GM23338 (cell line): ENCODE measurements at regions not wholly inside any gene's neighbourhood (a gene's known extent, or its start where the extent isn't known, plus 50 kb on each side); places are given as distances from the start of the nearest gene placed in this dataset.

ENCODE experiments used
- ATAC-seq: fragments of 200-7000 bp; cut with Tn5 transposase; 3 replicates; pipeline ENCODE4 v1.9.1; 2020
- DNase-seq: peaks from one replicate; pipeline ENCODE4 v3.0.0-alpha.2; 2015; ENCODE audit warnings: low spot score
- H2AFZ ChIP-seq: fragments of 200-600 bp; sonication (generic); 2 replicates; pipeline ENCODE4 v1.8.0; 2016; ENCODE audit warnings: antibody characterized with exemption, mild to moderate bottlenecking, moderate library complexity
- H3F3A ChIP-seq: fragments of 200-600 bp; sonication (generic); replicated peaks from 2 replicates; pipeline ENCODE4 v1.8.0; 2017; ENCODE audit warnings: antibody characterized with exemption, mixed run types, low read depth
- H3K27ac ChIP-seq: fragments of 200-600 bp; sonication (generic); 2 replicates; pipeline ENCODE4 v1.6.1; 2016; ENCODE audit warnings: low read depth
- H3K27me3 ChIP-seq: fragments of 200-600 bp; sonication (generic); 2 replicates; pipeline ENCODE4 v1.8.0; 2016; ENCODE audit warnings: mild to moderate bottlenecking, mixed run types, moderate library complexity; ENCODE audit not compliant: insufficient read depth
- H3K36me3 ChIP-seq: fragments of 200-600 bp; sonication (generic); 2 replicates; pipeline ENCODE4 v1.8.0; 2016; ENCODE audit warnings: mild to moderate bottlenecking; ENCODE audit not compliant: insufficient read depth
- H3K4me1 ChIP-seq: fragments of 200-600 bp; sonication (generic); 2 replicates; pipeline ENCODE4 v1.8.0; 2016; ENCODE audit warnings: mild to moderate bottlenecking, moderate library complexity; ENCODE audit not compliant: insufficient read depth
- H3K4me2 ChIP-seq: fragments of 200-600 bp; sonication (generic); 2 replicates; pipeline ENCODE4 v1.7.1; 2017; ENCODE audit warnings: mixed run types
- H3K4me3 ChIP-seq: fragments of 200-600 bp; sonication (generic); 2 replicates; pipeline ENCODE4 v1.6.1; 2016; ENCODE audit warnings: mixed run types
- H3K79me2 ChIP-seq: fragments of 200-600 bp; sonication (generic); replicated peaks from 2 replicates; pipeline ENCODE4 v1.8.0; 2017; ENCODE audit warnings: mild to moderate bottlenecking; ENCODE audit not compliant: insufficient read depth
- H3K9me2 ChIP-seq: fragments of 200-600 bp; sonication (generic); 2 replicates; pipeline ENCODE4 v1.8.0; 2017; ENCODE audit not compliant: insufficient read depth
- H4K20me1 ChIP-seq: fragments of 200-600 bp; sonication (generic); replicated peaks from 2 replicates; pipeline ENCODE4 v1.8.0; 2017; ENCODE audit warnings: mild to moderate bottlenecking; ENCODE audit not compliant: insufficient read depth
- H3K27ac Mint-ChIP-seq: 2 replicates; pipeline ENCODE4 v1.8.0; 2020; ENCODE audit warnings: inconsistent platforms, mild to moderate bottlenecking, moderate library complexity, mixed read lengths
- H3K27me3 Mint-ChIP-seq: 3 replicates; pipeline ENCODE4 v1.8.0; 2022; ENCODE audit warnings: low read depth, mild to moderate bottlenecking, moderate library complexity, mixed read lengths, inconsistent platforms; ENCODE audit not compliant: insufficient read depth, poor library complexity
- H3K36me3 Mint-ChIP-seq: 3 replicates; pipeline ENCODE4 v1.8.0; 2021; ENCODE audit warnings: low read depth, mild to moderate bottlenecking, inconsistent platforms, moderate library complexity, mixed read lengths
- H3K4me1 Mint-ChIP-seq: 3 replicates; pipeline ENCODE4 v1.8.0; 2020; ENCODE audit warnings: mild to moderate bottlenecking, inconsistent platforms, mixed read lengths
- H3K4me3 Mint-ChIP-seq: 3 replicates; pipeline ENCODE4 v1.8.0; 2021; ENCODE audit warnings: moderate library complexity, mild to moderate bottlenecking, inconsistent platforms, mixed read lengths
- H3K9me3 Mint-ChIP-seq: 3 replicates; pipeline ENCODE4 v1.8.0; 2020; ENCODE audit warnings: moderate library complexity, mild to moderate bottlenecking, inconsistent platforms, mixed read lengths
- EZH2 ChIP-seq: fragments of 200-600 bp; sonication (generic); IDR thresholded peaks from one replicate; pipeline ENCODE4 v1.8.0; 2017; ENCODE audit warnings: antibody characterized with exemption, mild to moderate bottlenecking, low read depth; ENCODE audit not compliant: unreplicated experiment
- EZH2phosphoT487 ChIP-seq: fragments of 200-600 bp; sonication (generic); IDR thresholded peaks from one replicate; pipeline ENCODE4 v1.8.1; 2018; ENCODE audit warnings: antibody characterized with exemption; ENCODE audit not compliant: unreplicated experiment
- JUNB ChIP-seq: IDR thresholded peaks from one replicate; pipeline ENCODE4 v1.6.1; 2016; ENCODE audit warnings: antibody characterized with exemption; ENCODE audit not compliant: unreplicated experiment
- NANOG ChIP-seq: IDR thresholded peaks from 2 replicates; pipeline ENCODE4 v1.6.1; 2016; ENCODE audit warnings: antibody characterized with exemption, borderline replicate concordance
- POLR2AphosphoS5 ChIP-seq: IDR thresholded peaks from 2 replicates; pipeline ENCODE4 v1.6.1; 2016; ENCODE audit warnings: antibody characterized with exemption, low read depth
- STAT1 ChIP-seq: IDR thresholded peaks from one replicate; pipeline ENCODE4 v1.6.1; 2016; ENCODE audit warnings: antibody characterized with exemption; ENCODE audit not compliant: unreplicated experiment
- ZNF114 ChIP-seq: fragments of 250-450 bp; sonication (Bioruptor Pico); IDR thresholded peaks from 2 replicates; pipeline ENCODE4 v1.5.0; 2020; ENCODE audit warnings: mild to moderate bottlenecking, moderate library complexity
- ZNF331 ChIP-seq: fragments of 250-450 bp; sonication (Bioruptor Pico); IDR thresholded peaks from 2 replicates; pipeline ENCODE4 v1.5.0; 2020; ENCODE audit warnings: low read depth, mild to moderate bottlenecking, moderate library complexity
- TF ChIP-seq, protein P1 (sequence below), 2 experiments: fragments of 200-600 bp in 1 of 2; sonication (generic) in 1 of 2; conservative IDR thresholded peaks; 2 replicates each; pipeline versions ENCODE4 v1.5.1 to v1.6.1; 2016 to 2017; ENCODE audit warnings: antibody characterized with exemption in 2 of 2, low read depth in 2 of 2, mild to moderate bottlenecking in 2 of 2, moderate library complexity in 1 of 2
- TF ChIP-seq, protein P2 (sequence below): IDR thresholded peaks from 2 replicates; pipeline ENCODE4 v1.6.1; 2016; ENCODE audit warnings: antibody characterized with exemption
- TF ChIP-seq, protein P3 (sequence below): fragments of 250-450 bp; sonication (Bioruptor Pico); IDR thresholded peaks from 2 replicates; pipeline ENCODE4 v1.5.0; 2020; ENCODE audit warnings: mild to moderate bottlenecking, moderate library complexity
- TF ChIP-seq, protein P4 (sequence below): IDR thresholded peaks from one replicate; pipeline ENCODE4 v1.6.1; 2018; ENCODE audit warnings: antibody characterized with exemption; ENCODE audit not compliant: unreplicated experiment

DNA sequence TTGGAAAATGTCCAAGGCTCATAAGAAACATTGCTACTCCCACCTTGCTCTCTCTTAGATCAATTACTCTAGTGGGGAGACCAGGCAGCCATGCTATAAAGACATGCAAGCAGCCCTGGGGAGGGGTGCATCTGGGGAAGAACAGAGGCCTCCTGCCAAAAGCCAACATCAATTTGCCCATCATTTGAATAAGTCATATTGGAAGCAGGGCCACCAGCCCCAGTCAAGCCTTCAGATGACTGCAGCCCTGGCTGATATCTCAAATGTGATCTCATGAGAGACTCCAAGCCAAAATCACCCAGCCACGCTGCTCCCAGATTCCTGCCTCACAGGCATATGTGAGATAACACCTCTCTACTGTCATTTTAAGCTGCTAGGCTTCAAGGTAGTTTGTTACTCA, 157.5 kb upstream of the PDE1C start:
- H3F3A ChIP-seq: no peaks in the 10 kb centered on the region
- no peak overlapping the region for H3K27ac Mint-ChIP-seq
- no peaks in the 10 kb centered on the region for H3K4me1 ChIP-seq
- H3K36me3 Mint-ChIP-seq: no peaks in the 10 kb centered on the region
- no peak overlapping the region for H3K4me2 ChIP-seq
- H2AFZ ChIP-seq: no peak overlapping the region
- H3K27me3 Mint-ChIP-seq: peaks cover 1% of the 10 kb centered on the region
- TF ChIP-seq POLR2AphosphoS5 (no peak), EZH2phosphoT487 (no peak), ZNF114 (CRISPR knock-in tag) (no peak), EZH2 (no peak), JUNB (no peak), STAT1 (no peak), ZNF331 (CRISPR knock-in tag) (no peak), NANOG (no peak)
- TF ChIP-seq, protein P1, sequence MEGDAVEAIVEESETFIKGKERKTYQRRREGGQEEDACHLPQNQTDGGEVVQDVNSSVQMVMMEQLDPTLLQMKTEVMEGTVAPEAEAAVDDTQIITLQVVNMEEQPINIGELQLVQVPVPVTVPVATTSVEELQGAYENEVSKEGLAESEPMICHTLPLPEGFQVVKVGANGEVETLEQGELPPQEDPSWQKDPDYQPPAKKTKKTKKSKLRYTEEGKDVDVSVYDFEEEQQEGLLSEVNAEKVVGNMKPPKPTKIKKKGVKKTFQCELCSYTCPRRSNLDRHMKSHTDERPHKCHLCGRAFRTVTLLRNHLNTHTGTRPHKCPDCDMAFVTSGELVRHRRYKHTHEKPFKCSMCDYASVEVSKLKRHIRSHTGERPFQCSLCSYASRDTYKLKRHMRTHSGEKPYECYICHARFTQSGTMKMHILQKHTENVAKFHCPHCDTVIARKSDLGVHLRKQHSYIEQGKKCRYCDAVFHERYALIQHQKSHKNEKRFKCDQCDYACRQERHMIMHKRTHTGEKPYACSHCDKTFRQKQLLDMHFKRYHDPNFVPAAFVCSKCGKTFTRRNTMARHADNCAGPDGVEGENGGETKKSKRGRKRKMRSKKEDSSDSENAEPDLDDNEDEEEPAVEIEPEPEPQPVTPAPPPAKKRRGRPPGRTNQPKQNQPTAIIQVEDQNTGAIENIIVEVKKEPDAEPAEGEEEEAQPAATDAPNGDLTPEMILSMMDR (conservative IDR thresholded peaks at IDR 0.05; ENCODE audit: low read depth in 2 of 2): no peak
- TF ChIP-seq, protein P2, sequence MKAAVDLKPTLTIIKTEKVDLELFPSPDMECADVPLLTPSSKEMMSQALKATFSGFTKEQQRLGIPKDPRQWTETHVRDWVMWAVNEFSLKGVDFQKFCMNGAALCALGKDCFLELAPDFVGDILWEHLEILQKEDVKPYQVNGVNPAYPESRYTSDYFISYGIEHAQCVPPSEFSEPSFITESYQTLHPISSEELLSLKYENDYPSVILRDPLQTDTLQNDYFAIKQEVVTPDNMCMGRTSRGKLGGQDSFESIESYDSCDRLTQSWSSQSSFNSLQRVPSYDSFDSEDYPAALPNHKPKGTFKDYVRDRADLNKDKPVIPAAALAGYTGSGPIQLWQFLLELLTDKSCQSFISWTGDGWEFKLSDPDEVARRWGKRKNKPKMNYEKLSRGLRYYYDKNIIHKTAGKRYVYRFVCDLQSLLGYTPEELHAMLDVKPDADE: no peak
- TF ChIP-seq, protein P3, sequence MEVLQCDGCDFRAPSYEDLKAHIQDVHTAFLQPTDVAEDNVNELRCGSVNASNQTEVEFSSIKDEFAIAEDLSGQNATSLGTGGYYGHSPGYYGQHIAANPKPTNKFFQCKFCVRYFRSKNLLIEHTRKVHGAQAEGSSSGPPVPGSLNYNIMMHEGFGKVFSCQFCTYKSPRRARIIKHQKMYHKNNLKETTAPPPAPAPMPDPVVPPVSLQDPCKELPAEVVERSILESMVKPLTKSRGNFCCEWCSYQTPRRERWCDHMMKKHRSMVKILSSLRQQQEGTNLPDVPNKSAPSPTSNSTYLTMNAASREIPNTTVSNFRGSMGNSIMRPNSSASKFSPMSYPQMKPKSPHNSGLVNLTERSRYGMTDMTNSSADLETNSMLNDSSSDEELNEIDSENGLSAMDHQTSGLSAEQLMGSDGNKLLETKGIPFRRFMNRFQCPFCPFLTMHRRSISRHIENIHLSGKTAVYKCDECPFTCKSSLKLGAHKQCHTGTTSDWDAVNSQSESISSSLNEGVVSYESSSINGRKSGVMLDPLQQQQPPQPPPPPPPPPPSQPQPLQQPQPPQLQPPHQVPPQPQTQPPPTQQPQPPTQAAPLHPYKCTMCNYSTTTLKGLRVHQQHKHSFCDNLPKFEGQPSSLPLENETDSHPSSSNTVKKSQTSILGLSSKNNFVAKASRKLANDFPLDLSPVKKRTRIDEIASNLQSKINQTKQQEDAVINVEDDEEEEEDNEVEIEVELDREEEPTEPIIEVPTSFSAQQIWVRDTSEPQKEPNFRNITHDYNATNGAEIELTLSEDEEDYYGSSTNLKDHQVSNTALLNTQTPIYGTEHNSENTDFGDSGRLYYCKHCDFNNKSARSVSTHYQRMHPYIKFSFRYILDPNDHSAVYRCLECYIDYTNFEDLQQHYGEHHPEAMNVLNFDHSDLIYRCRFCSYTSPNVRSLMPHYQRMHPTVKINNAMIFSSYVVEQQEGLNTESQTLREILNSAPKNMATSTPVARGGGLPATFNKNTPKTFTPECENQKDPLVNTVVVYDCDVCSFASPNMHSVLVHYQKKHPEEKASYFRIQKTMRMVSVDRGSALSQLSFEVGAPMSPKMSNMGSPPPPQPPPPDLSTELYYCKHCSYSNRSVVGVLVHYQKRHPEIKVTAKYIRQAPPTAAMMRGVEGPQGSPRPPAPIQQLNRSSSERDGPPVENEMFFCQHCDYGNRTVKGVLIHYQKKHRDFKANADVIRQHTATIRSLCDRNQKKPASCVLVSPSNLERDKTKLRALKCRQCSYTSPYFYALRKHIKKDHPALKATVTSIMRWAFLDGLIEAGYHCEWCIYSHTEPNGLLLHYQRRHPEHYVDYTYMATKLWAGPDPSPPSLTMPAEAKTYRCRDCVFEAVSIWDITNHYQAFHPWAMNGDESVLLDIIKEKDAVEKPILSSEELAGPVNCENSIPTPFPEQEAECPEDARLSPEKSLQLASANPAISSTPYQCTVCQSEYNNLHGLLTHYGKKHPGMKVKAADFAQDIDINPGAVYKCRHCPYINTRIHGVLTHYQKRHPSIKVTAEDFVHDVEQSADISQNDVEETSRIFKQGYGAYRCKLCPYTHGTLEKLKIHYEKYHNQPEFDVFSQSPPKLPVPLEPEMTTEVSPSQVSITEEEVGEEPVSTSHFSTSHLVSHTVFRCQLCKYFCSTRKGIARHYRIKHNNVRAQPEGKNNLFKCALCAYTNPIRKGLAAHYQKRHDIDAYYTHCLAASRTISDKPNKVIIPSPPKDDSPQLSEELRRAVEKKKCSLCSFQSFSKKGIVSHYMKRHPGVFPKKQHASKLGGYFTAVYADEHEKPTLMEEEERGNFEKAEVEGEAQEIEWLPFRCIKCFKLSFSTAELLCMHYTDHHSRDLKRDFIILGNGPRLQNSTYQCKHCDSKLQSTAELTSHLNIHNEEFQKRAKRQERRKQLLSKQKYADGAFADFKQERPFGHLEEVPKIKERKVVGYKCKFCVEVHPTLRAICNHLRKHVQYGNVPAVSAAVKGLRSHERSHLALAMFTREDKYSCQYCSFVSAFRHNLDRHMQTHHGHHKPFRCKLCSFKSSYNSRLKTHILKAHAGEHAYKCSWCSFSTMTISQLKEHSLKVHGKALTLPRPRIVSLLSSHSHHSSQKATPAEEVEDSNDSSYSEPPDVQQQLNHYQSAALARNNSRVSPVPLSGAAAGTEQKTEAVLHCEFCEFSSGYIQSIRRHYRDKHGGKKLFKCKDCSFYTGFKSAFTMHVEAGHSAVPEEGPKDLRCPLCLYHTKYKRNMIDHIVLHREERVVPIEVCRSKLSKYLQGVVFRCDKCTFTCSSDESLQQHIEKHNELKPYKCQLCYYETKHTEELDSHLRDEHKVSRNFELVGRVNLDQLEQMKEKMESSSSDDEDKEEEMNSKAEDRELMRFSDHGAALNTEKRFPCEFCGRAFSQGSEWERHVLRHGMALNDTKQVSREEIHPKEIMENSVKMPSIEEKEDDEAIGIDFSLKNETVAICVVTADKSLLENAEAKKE: no peak
- TF ChIP-seq, protein P4, sequence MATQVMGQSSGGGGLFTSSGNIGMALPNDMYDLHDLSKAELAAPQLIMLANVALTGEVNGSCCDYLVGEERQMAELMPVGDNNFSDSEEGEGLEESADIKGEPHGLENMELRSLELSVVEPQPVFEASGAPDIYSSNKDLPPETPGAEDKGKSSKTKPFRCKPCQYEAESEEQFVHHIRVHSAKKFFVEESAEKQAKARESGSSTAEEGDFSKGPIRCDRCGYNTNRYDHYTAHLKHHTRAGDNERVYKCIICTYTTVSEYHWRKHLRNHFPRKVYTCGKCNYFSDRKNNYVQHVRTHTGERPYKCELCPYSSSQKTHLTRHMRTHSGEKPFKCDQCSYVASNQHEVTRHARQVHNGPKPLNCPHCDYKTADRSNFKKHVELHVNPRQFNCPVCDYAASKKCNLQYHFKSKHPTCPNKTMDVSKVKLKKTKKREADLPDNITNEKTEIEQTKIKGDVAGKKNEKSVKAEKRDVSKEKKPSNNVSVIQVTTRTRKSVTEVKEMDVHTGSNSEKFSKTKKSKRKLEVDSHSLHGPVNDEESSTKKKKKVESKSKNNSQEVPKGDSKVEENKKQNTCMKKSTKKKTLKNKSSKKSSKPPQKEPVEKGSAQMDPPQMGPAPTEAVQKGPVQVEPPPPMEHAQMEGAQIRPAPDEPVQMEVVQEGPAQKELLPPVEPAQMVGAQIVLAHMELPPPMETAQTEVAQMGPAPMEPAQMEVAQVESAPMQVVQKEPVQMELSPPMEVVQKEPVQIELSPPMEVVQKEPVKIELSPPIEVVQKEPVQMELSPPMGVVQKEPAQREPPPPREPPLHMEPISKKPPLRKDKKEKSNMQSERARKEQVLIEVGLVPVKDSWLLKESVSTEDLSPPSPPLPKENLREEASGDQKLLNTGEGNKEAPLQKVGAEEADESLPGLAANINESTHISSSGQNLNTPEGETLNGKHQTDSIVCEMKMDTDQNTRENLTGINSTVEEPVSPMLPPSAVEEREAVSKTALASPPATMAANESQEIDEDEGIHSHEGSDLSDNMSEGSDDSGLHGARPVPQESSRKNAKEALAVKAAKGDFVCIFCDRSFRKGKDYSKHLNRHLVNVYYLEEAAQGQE: no peak
- H3K4me3 ChIP-seq: no peak overlapping the region
- H4K20me1 ChIP-seq: no peaks in the 10 kb centered on the region
- ATAC-seq (no peak), DNase-seq (no peak)
- no peaks in the 10 kb centered on the region for H3K36me3 ChIP-seq
- peaks cover 7% of the 10 kb centered on the region; the same call in 1 of the 2 replicates for H3K9me2 ChIP-seq
- H3K4me1 Mint-ChIP-seq: peaks cover 7% of the 10 kb centered on the region
- H3K4me3 Mint-ChIP-seq: no peak overlapping the region
- H3K79me2 ChIP-seq: no peaks in the 10 kb centered on the region
- H3K9me3 Mint-ChIP-seq: peaks cover 3% of the 10 kb centered on the region; the same call in 2 of the 3 replicates
- H3K27ac ChIP-seq: no peak overlapping the region
- H3K27me3 ChIP-seq: no peaks in the 10 kb centered on the region
